Fibroblast of the conjunctiva (primary cell): ENCODE measurements at regions not wholly inside any gene's neighbourhood (a gene's known extent, or its start where the extent isn't known, plus 50 kb on each side); places are given as distances from the start of the nearest gene placed in this dataset.
"Not testable (repeated sequence)": the region's sequence is repeated elsewhere in the genome, so short reads cannot be mapped to it uniquely, and the experiment has no call there.

Experiments used
- DNase-seq: peaks from one replicate; pipeline ENCODE4 v3.0.0-alpha.2; 2010; ENCODE audit warnings: low read depth

- no peak for DNase-seq
Measured at GRCh38 chr12:97797473-97797872, 334.9 kb downstream of the RMST start.

- DNase-seq: no peak
Measured at GRCh38 chr12:97800561-97800960, 338.0 kb downstream of the RMST start.

- no peak for DNase-seq
Measured at GRCh38 chr12:97801471-97802059, 339.0 kb downstream of the RMST start.

GRCh38 chr12:97805146-97805545, 342.5 kb downstream of the RMST start:
- DNase-seq: no peak

- DNase-seq: no peak
Measured at GRCh38 chr12:97813301-97813700, 350.7 kb downstream of the RMST start.

- DNase-seq: no peak
Measured at GRCh38 chr12:97821806-97822205, 359.2 kb downstream of the RMST start.

GRCh38 chr12:97835541-97835940, 372.9 kb downstream of the RMST start:
- DNase-seq: no peak

GRCh38 chr12:97837401-97837800, 374.8 kb downstream of the RMST start:
- peak; percentile 1 for DNase-seq

GRCh38 chr12:97848051-97848450, 385.4 kb downstream of the RMST start:
- no peak for DNase-seq

GRCh38 chr12:97854477-97854876, 391.9 kb downstream of the RMST start:
- no peak for DNase-seq

- DNase-seq: no peak
Measured at GRCh38 chr12:97862072-97862471, 399.5 kb downstream of the RMST start.

GRCh38 chr12:97875064-97875463, 412.5 kb downstream of the RMST start:
- DNase-seq: no peak

GRCh38 chr12:97876780-97877179, 414.2 kb downstream of the RMST start:
- no peak for DNase-seq

- DNase-seq: no peak
Measured at GRCh38 chr12:97877404-97877803, 414.8 kb downstream of the RMST start.

GRCh38 chr12:97886511-97887176, 424.0 kb downstream of the RMST start:
- DNase-seq: no peak

GRCh38 chr12:97897881-97898280, 435.3 kb downstream of the RMST start:
- DNase-seq: not testable (repeated sequence)

GRCh38 chr12:97899529-97899928, 436.9 kb downstream of the RMST start:
- no peak for DNase-seq

GRCh38 chr12:97899956-97900355, 437.4 kb downstream of the RMST start:
- no peak for DNase-seq

GRCh38 chr12:97903356-97903755, 440.8 kb downstream of the RMST start:
- no peak for DNase-seq

- DNase-seq: no peak
Measured at GRCh38 chr12:97907504-97907903, 444.9 kb downstream of the RMST start.

- no peak for DNase-seq
Measured at GRCh38 chr12:97910559-97910958, 448.0 kb downstream of the RMST start.

GRCh38 chr12:97912943-97913342, 450.3 kb downstream of the RMST start:
- DNase-seq: no peak

GRCh38 chr12:97921979-97922722, 459.5 kb downstream of the RMST start:
- peak; percentile 72 for DNase-seq
